ENCODE measurements at regions not wholly inside any gene's neighbourhood (a gene's known extent, or its start where the extent isn't known, plus 50 kb on each side); places are given as distances from the start of the nearest gene placed in this dataset.

- TF ChIP-seq CHD2 (IDR thresholded peaks at IDR 0.05; ENCODE audit: low read length) (no peak), CTCF (IDR thresholded peaks at IDR 0.05; ENCODE audit: control extremely low read depth in 1 of 3, insufficient read depth in 1 of 3, low read depth in 1 of 3, low read length in 3 of 3) (no peak), KDM5A (IDR thresholded peaks at IDR 0.05; ENCODE audit: low read length) (no peak), POLR2AphosphoS5 (IDR thresholded peaks at IDR 0.05; ENCODE audit: low read depth, low read length) (no peak), JUND (IDR thresholded peaks at IDR 0.05; ENCODE audit: low read length) (no peak), TBP (IDR thresholded peaks at IDR 0.05; ENCODE audit: low read depth, low read length) (no peak), ATF3 (IDR thresholded peaks at IDR 0.05; ENCODE audit: insufficient read depth, low read depth, low read length) (no peak), SP2 (IDR thresholded peaks at IDR 0.05; ENCODE audit: low read length) (no peak), EGR1 (IDR thresholded peaks at IDR 0.05; ENCODE audit: borderline replicate concordance, low read depth, low read length) (no peak)
These were observed 87.6 kb upstream of the ARAP3 start for GRCh38 chr5:141769671-141770070.

Data from H1 (cell line).